ENCODE measurements at regions not wholly inside any gene's neighbourhood (a gene's known extent, or its start where the extent isn't known, plus 50 kb on each side); places are given as distances from the start of the nearest gene placed in this dataset.

DNA sequence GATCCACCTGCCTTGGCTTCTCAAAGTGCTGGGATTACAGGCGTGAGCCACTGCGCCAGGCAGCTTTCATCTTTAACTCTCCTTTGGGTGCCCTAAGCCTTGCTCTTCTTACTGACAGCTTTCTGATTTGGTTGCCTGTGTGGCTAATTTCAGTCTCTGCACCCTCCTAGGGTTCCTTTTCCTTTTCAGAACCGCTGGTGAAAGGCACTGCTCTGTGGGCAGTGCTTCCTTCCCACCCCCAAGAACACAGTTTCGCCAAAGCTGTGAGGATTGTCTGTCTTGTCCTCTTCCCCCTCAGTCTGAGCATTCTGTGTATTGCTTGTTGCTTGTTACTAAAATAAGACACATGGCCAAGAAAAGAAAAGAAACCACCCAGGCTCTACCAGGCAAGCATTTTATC, 101.4 kb upstream of the FRMPD3 start:
- H3K4ac ChIP-seq (replicated peaks; ENCODE audit: insufficient read length, low read depth, low read length), result no peak overlapping the region
- H3K9ac ChIP-seq (replicated peaks in 1 of 4; ENCODE audit: extremely low read depth in 1 of 4, low read depth in 3 of 4, low read length in 3 of 4), result no peak overlapping the region
- H3K79me1 ChIP-seq (ENCODE audit: low read depth, low read length), result no peaks in the 10 kb centered on the region
- H3K4me1 ChIP-seq (replicated peaks in 1 of 4; ENCODE audit: control insufficient read depth in 3 of 4, insufficient read depth in 4 of 4, low read length in 3 of 4), result no peaks in the 10 kb centered on the region
- no peaks in the 10 kb centered on the region for H3K9me3 ChIP-seq (ENCODE audit: insufficient read depth in 2 of 2, low read depth in 1 of 2, low read length in 1 of 2)
- no peak overlapping the region for H2BK5ac ChIP-seq (ENCODE audit: low read depth, low read length)
- no peak overlapping the region for H3K27ac ChIP-seq (ENCODE audit: low read depth, low read length)
- H2BK120ac ChIP-seq (replicated peaks; ENCODE audit: low read depth, low read length), result no peak overlapping the region
- H3K27me3 ChIP-seq (replicated peaks in 1 of 4; ENCODE audit: control insufficient read depth in 3 of 4, extremely low read depth in 1 of 4, insufficient read depth in 3 of 4, low read length in 3 of 4), result no peaks in the 10 kb centered on the region; a peak in 1 of 7 replicates
- H2BK15ac ChIP-seq (ENCODE audit: low read length), result no peak overlapping the region
- no peak overlapping the region for H4K8ac ChIP-seq (ENCODE audit: extremely low read depth, insufficient read depth, low read length)
- H3K4me2 ChIP-seq (ENCODE audit: insufficient read depth in 1 of 2, low read depth in 2 of 2, low read length in 2 of 2), result no peak overlapping the region
- H2AK5ac ChIP-seq (ENCODE audit: low read depth, low read length), result no peak overlapping the region
- no peak overlapping the region for H3K4me3 ChIP-seq (ENCODE audit: extremely low read depth in 1 of 4, insufficient read depth in 2 of 4, low read depth in 3 of 4, low read length in 4 of 4)
- CTCF ChIA-PET (ENCODE audit: partially characterized antibody), result interaction anchor here (1.3 kb wide), 1 partner anchor 23 kb away, joined by 4 read pairs; no protein-coding TSS in a partner anchor
- DNase-seq (ENCODE audit: low read depth in 1 of 2, low spot score in 2 of 2) (no peak), FAIRE-seq (no peak)
- no peak overlapping the region for H3K23ac ChIP-seq (ENCODE audit: insufficient read length)
- H4K91ac ChIP-seq (replicated peaks; ENCODE audit: insufficient read length, low read length), result no peak overlapping the region
- H3K56ac ChIP-seq (replicated peaks; ENCODE audit: insufficient read length, low read depth, low read length), result no peak overlapping the region
- no peak overlapping the region for H2BK12ac ChIP-seq (ENCODE audit: low read depth, low read length)
- H4K20me1 ChIP-seq (replicated peaks in 1 of 2; ENCODE audit: control insufficient read depth in 1 of 2, insufficient read depth in 2 of 2, low read length in 2 of 2), result no peaks in the 10 kb centered on the region
- no peak overlapping the region for H3K18ac ChIP-seq (ENCODE audit: extremely low read depth, low read length)
- no peaks in the 10 kb centered on the region for H3K36me3 ChIP-seq (ENCODE audit: control insufficient read depth in 2 of 4, insufficient read depth in 4 of 4, low read length in 3 of 4)
- no peak overlapping the region for H2AFZ ChIP-seq (ENCODE audit: low read length)
- POLR2A ChIA-PET (ENCODE audit: partially characterized antibody), result no interaction called here
- no peaks in the 10 kb centered on the region for H3K79me2 ChIP-seq (ENCODE audit: control insufficient read depth in 1 of 2, insufficient read depth in 2 of 2, low read length in 2 of 2)
- no peak overlapping the region for H2BK20ac ChIP-seq (ENCODE audit: low read length)
- WGBS, 2 experiments (ENCODE audit: extremely low coverage in 1 of 2, insufficient coverage in 1 of 2, insufficient read length in 1 of 2, insufficient replicate concordance in 2 of 2, low coverage in 1 of 2, low lambda C conversion rate in 2 of 2, missing lambda C conversion rate in 1 of 2), result 87% methylated on average over 3 of the region's 4 CpGs; no CpG with 5 or more reads in 1 of the 2 experiments
- no peak overlapping the region for H4K5ac ChIP-seq (ENCODE audit: insufficient read length, low read depth, low read length)
- no peak overlapping the region for H3K14ac ChIP-seq (ENCODE audit: insufficient read length)
- no peaks in the 10 kb centered on the region for H3K23me2 ChIP-seq (ENCODE audit: low read depth, low read length)
- TF ChIP-seq CTBP2 (IDR thresholded peaks at IDR 0.05; ENCODE audit: borderline replicate concordance, insufficient read depth, insufficient read length, low read length) (no peak), TEAD4 (IDR thresholded peaks at IDR 0.05; ENCODE audit: low read depth, low read length) (no peak), SP2 (IDR thresholded peaks at IDR 0.05; ENCODE audit: low read length) (no peak), NRF1 (IDR thresholded peaks at IDR 0.05; ENCODE audit: low read depth, low read length) (no peak), TBP (IDR thresholded peaks at IDR 0.05; ENCODE audit: low read depth, low read length) (no peak), CREB1 (IDR thresholded peaks at IDR 0.05) (no peak), JUND (IDR thresholded peaks at IDR 0.05; ENCODE audit: low read length) (no peak), EZH2 (IDR thresholded peaks at IDR 0.05; ENCODE audit: low read depth, low read length, severe bottlenecking) (no peak), HDAC2 (IDR thresholded peaks at IDR 0.05; ENCODE audit: borderline replicate concordance in 1 of 2, low read depth in 2 of 2, low read length in 2 of 2) (no peak), MAX (IDR thresholded peaks at IDR 0.05) (no peak), CHD1 (IDR thresholded peaks at IDR 0.05; ENCODE audit: low read depth, low read length) (no peak), CBX8 (IDR thresholded peaks at IDR 0.05; ENCODE audit: borderline replicate concordance, low read depth, low read length) (no peak), SRF (IDR thresholded peaks at IDR 0.05; ENCODE audit: low read depth, low read length) (no peak)
- TF ChIP-seq, protein P1, sequence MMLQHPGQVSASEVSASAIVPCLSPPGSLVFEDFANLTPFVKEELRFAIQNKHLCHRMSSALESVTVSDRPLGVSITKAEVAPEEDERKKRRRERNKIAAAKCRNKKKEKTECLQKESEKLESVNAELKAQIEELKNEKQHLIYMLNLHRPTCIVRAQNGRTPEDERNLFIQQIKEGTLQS (IDR thresholded peaks at IDR 0.05; ENCODE audit: insufficient read depth, low read depth, low read length), result no peak

Measured in H1 (cell line).